Esophagus squamous epithelium (tissue), 4 donors: ENCODE measurements at regions not wholly inside any gene's neighbourhood (a gene's known extent, or its start where the extent isn't known, plus 50 kb on each side); places are given as distances from the start of the nearest gene placed in this dataset.

Source experiments
- POLR2A ChIP-seq, 4 donors: fragments of 450-650 bp; IDR thresholded peaks; one replicate each; pipeline ENCODE4 v1.6.1; 2017; ENCODE audit warnings: antibody characterized with exemption in 4 of 4, mild to moderate bottlenecking in 4 of 4, moderate library complexity in 3 of 4
- TF ChIP-seq, protein P1 (sequence below), 6 experiments: fragments of 450-650 bp in 4 of 6; fragments of 200-600 bp in 2 of 6; sonication (generic) in 2 of 6; IDR thresholded peaks; one replicate each; pipeline ENCODE4 v1.5.1; 2016 to 2019; ENCODE audit warnings: antibody characterized with exemption in 6 of 6, mild to moderate bottlenecking in 4 of 6, moderate library complexity in 4 of 6

DNA sequence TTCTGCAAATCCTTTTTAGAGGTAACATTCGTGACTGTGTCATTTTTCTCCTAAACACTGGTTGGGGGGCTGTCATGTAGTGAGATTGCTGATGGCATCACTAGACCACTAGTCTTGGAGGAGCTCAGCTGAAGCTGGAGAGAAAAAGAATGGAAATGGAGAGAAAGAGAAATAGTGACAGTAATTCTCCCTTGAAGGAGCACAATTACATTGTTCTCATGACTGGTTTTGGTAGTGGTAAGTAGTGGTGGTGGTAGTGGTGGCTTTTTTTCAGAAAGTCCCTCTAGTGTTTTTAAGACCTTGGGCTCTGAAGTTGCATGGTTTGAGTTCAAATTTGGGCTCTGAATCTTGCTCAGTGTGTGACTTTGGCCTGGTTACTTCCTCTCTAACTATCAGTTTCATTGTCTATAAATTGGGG is 99.8 kb downstream of the LARP7 start:
- TF ChIP-seq, protein P1, sequence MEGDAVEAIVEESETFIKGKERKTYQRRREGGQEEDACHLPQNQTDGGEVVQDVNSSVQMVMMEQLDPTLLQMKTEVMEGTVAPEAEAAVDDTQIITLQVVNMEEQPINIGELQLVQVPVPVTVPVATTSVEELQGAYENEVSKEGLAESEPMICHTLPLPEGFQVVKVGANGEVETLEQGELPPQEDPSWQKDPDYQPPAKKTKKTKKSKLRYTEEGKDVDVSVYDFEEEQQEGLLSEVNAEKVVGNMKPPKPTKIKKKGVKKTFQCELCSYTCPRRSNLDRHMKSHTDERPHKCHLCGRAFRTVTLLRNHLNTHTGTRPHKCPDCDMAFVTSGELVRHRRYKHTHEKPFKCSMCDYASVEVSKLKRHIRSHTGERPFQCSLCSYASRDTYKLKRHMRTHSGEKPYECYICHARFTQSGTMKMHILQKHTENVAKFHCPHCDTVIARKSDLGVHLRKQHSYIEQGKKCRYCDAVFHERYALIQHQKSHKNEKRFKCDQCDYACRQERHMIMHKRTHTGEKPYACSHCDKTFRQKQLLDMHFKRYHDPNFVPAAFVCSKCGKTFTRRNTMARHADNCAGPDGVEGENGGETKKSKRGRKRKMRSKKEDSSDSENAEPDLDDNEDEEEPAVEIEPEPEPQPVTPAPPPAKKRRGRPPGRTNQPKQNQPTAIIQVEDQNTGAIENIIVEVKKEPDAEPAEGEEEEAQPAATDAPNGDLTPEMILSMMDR (IDR thresholded peaks at IDR 0.05): no peak
- no peak for TF ChIP-seq POLR2A (IDR thresholded peaks at IDR 0.05)
